ENCODE measurements at regions not wholly inside any gene's neighbourhood (a gene's known extent, or its start where the extent isn't known, plus 50 kb on each side); places are given as distances from the start of the nearest gene placed in this dataset.

- no peaks in the 10 kb centered on the region for H3K36me3 ChIP-seq (ENCODE audit: insufficient read depth, low read length)
- no peaks in the 10 kb centered on the region for H3K9me3 ChIP-seq (ENCODE audit: low read length)
- H3K4me3 ChIP-seq (ENCODE audit: low read length): no peak overlapping the region
- H3K4me1 ChIP-seq (ENCODE audit: insufficient read depth, low read length): no peaks in the 10 kb centered on the region
- H2AFZ ChIP-seq (ENCODE audit: low read depth, low read length): no peak overlapping the region
- H3K27me3 ChIP-seq (ENCODE audit: insufficient read depth, low read length): no peaks in the 10 kb centered on the region
Observed at GRCh38 chr15:81443040-81443820, 69.2 kb upstream of the TMC3 start.

- no peaks in the 10 kb centered on the region for H3K9me3 ChIP-seq (ENCODE audit: low read length)
- no peak overlapping the region for H2AFZ ChIP-seq (ENCODE audit: low read depth, low read length)
- H3K4me3 ChIP-seq (ENCODE audit: low read length): no peak overlapping the region
- no peaks in the 10 kb centered on the region for H3K36me3 ChIP-seq (ENCODE audit: insufficient read depth, low read length)
- H3K4me1 ChIP-seq (ENCODE audit: insufficient read depth, low read length): no peaks in the 10 kb centered on the region
- no peaks in the 10 kb centered on the region for H3K27me3 ChIP-seq (ENCODE audit: insufficient read depth, low read length)
Observed at GRCh38 chr15:81442454-81442853, 68.4 kb upstream of the TMC3 start.

- Histone ChIP-seq H3K27me3 (ENCODE audit: insufficient read depth, low read length) (no peaks in the 10 kb centered on the region), H3K4me3 (ENCODE audit: low read length) (no peak overlapping the region), H3K4me1 (ENCODE audit: insufficient read depth, low read length) (no peaks in the 10 kb centered on the region), H3K9me3 (ENCODE audit: low read length) (no peaks in the 10 kb centered on the region), H3K36me3 (ENCODE audit: insufficient read depth, low read length) (no peaks in the 10 kb centered on the region), H2AFZ (ENCODE audit: low read depth, low read length) (no peak overlapping the region)
Observed at GRCh38 chr15:81434851-81435250, 60.8 kb upstream of the TMC3 start.

GRCh38 chr15:81433462-81433861 lies 59.4 kb upstream of the TMC3 start:
- Histone ChIP-seq H3K36me3 (ENCODE audit: insufficient read depth, low read length) (no peaks in the 10 kb centered on the region), H3K4me1 (ENCODE audit: insufficient read depth, low read length) (no peaks in the 10 kb centered on the region), H3K27me3 (ENCODE audit: insufficient read depth, low read length) (no peaks in the 10 kb centered on the region), H2AFZ (ENCODE audit: low read depth, low read length) (no peak overlapping the region), H3K9me3 (ENCODE audit: low read length) (no peaks in the 10 kb centered on the region), H3K4me3 (ENCODE audit: low read length) (no peak overlapping the region)

GRCh38 chr15:81432179-81432578 lies 58.2 kb upstream of the TMC3 start:
- H3K36me3 ChIP-seq (ENCODE audit: insufficient read depth, low read length): no peaks in the 10 kb centered on the region
- no peaks in the 10 kb centered on the region for H3K27me3 ChIP-seq (ENCODE audit: insufficient read depth, low read length)
- no peak overlapping the region for H2AFZ ChIP-seq (ENCODE audit: low read depth, low read length)
- H3K9me3 ChIP-seq (ENCODE audit: low read length): no peaks in the 10 kb centered on the region
- H3K4me3 ChIP-seq (ENCODE audit: low read length): no peak overlapping the region
- no peaks in the 10 kb centered on the region for H3K4me1 ChIP-seq (ENCODE audit: insufficient read depth, low read length)

GRCh38 chr15:81427176-81427575 lies 53.2 kb upstream of the TMC3 start:
- Histone ChIP-seq H2AFZ (ENCODE audit: low read depth, low read length) (no peak overlapping the region), H3K36me3 (ENCODE audit: insufficient read depth, low read length) (no peaks in the 10 kb centered on the region), H3K9me3 (ENCODE audit: low read length) (no peaks in the 10 kb centered on the region), H3K4me1 (ENCODE audit: insufficient read depth, low read length) (no peaks in the 10 kb centered on the region), H3K27me3 (ENCODE audit: insufficient read depth, low read length) (no peaks in the 10 kb centered on the region), H3K4me3 (ENCODE audit: low read length) (no peak overlapping the region)

- H3K36me3 ChIP-seq (ENCODE audit: insufficient read depth, low read length): no peaks in the 10 kb centered on the region
- no peak overlapping the region for H2AFZ ChIP-seq (ENCODE audit: low read depth, low read length)
- no peak overlapping the region for H3K4me3 ChIP-seq (ENCODE audit: low read length)
- H3K9me3 ChIP-seq (ENCODE audit: low read length): no peaks in the 10 kb centered on the region
- peaks cover 1% of the 10 kb centered on the region for H3K27me3 ChIP-seq (ENCODE audit: insufficient read depth, low read length)
- H3K4me1 ChIP-seq (ENCODE audit: insufficient read depth, low read length): no peaks in the 10 kb centered on the region
Observed at GRCh38 chr15:81425905-81426304, 51.9 kb upstream of the TMC3 start.

All from neuron (in vitro differentiated cells).